ENCODE measurements at regions not wholly inside any gene's neighbourhood (a gene's known extent, or its start where the extent isn't known, plus 50 kb on each side); places are given as distances from the start of the nearest gene placed in this dataset.
"Not testable (repeated sequence)": the region's sequence is repeated elsewhere in the genome, so short reads cannot be mapped to it uniquely, and the experiment has no call there.

GRCh38 chr6:40882323-40882997 lies 156.6 kb downstream of the UNC5CL start:
- DNase-seq (ENCODE audit: low spot score): no peak

- no peak for DNase-seq (ENCODE audit: low spot score)
Observed at GRCh38 chr6:40881501-40881900, 157.5 kb downstream of the UNC5CL start.

GRCh38 chr6:40880906-40881305 lies 158.1 kb downstream of the UNC5CL start:
- no peak for DNase-seq (ENCODE audit: low spot score)

DNA sequence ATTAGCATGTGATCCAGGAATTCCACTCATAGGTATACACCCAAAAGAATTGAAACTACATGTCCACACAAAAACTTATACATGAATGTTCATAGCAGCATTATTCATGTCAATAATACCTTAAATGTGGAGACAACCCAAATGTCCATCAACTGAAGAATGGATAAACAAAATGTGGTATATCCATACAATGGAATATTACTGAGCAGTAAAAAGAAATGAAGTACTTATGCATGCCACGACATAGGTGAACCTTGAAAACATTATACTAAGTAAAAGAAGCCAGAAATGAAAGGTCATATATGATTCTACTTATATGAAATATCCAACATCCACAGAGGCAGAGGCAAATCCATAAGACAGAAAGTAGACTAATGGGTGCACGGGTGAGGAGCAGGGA lies 159.9 kb downstream of the UNC5CL start:
- no peak for DNase-seq (ENCODE audit: low spot score)

DNA sequence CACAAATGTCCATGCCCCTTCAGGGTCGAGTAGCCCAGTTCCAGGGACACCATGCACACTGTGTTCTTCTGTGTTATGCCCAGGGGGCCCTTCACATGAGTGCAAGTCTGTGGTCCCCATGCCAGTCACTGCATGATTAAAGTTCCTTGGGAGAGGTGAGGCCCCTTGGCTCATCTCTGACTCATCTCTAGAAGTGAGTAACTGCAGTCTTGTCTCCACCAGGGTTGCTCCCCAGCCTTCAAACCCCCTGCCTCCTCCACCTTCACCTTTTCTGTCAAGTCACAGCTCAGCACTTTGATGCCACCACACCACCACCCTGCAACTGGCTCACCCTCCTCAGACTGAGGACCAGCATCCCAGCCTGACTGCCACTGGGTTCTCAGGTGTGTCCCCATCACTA lies 161.7 kb downstream of the UNC5CL start:
- DNase-seq (ENCODE audit: low spot score): no peak

DNA sequence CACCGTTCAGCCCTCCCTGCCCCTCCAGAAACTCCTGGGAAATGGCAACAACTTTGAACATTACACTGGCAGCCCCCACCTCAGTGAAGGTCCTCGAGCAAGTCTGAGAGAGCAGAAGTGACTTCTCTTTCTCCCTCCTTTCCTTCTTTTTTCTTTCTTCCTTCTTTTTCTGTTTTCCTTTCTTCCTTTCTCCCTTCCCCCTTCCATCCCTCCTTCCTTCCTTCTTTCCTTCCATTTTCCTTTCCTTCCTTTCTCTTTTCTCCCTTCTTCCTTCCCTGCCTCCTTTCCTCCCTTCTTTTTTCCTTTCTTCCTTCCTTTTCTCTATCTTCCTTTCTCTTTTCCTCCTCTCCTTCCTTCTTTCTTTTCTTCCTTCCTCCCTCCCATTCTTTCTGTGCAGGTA lies 162.7 kb downstream of the UNC5CL start:
- DNase-seq (ENCODE audit: low spot score): no peak

DNA sequence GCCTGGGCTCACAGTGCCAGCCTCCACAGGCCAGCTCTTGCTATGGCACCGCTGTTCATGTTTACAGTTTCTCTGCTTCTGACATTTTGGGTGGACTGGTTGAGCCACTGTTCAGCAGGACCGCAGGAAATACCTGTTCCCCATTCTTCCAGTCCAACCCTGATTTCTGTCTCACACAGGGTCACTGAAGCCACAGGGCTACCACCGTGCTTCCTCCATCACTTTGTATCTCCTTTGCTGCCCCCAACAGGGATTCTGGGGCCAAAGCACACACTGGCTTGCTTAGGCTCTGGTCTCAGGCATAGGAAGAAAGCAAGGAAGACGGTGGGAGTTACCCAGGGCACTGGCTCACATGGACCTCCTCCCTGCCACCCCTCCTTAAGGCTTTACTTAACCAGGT lies 164.5 kb downstream of the UNC5CL start:
- DNase-seq (ENCODE audit: low spot score): peak; percentile 23

- DNase-seq (ENCODE audit: low spot score): no peak
Observed at GRCh38 chr6:40871424-40871823, 167.6 kb downstream of the UNC5CL start.

DNA sequence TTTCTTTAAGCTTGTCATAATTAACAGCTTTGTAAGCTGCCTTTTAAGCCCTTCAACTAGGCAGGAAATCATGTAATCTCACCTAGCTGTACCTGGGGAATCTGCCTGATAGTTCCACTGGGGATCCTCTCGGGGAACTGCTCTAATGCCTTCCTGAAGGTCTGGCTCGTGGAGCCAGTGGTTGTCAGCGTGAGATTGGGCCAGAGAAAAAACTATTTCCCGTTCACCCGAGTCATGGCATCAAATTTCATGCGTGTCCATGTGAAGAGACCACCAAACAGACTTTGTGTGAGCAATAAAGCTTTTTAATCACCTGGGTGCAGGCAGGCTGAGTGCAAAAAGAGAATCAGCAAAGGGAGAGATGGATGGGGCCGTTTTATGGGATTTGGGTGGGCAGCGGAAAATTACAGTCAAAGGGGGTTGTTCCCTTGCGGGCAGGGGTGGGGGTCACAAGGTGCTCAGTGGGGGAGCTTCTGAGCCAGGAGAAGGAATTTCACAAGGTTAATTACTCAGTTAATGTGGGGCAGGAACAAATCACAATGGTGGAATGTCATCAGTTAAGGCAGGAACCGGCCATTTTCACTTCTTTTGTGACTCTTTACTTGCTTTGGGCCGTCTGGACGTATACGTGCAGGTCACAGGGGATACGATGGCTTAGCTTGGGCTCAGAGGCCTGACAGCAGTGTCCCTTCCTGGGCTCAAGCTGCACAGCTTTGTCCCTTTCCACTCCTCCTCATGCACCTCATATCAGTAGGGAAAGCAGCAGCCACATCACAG lies 170.7 kb downstream of the UNC5CL start:
- DNase-seq (ENCODE audit: low spot score): not testable (repeated sequence)

- DNase-seq (ENCODE audit: low spot score): not testable (repeated sequence)
Observed at GRCh38 chr6:40867527-40867926, 171.5 kb downstream of the UNC5CL start.

GRCh38 chr6:40865259-40865658 lies 173.8 kb downstream of the UNC5CL start:
- DNase-seq (ENCODE audit: low spot score): not testable (repeated sequence)

DNA sequence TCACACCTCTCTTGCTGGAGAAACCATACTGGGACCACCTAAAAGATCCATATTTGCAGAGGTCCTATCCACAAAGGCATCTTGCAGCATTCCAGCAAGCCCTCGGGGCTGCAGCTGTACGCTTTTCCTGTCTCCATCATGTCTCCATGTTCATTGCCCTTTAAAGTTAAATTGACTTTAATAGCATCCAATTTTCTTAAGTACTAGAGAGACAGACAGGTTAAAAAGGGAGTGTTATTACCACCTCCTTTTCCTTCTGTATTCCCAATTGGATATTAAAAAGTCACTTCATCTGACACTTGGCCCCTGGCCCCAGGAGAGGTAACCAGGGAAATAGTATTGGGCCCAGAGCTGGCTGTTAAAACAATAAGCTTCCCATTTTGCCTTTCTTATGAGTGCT lies 178.6 kb downstream of the UNC5CL start:
- no peak for DNase-seq (ENCODE audit: low spot score)

GRCh38 chr6:40856271-40856670 lies 182.8 kb downstream of the UNC5CL start:
- no peak for DNase-seq (ENCODE audit: low spot score)

- no peak for DNase-seq (ENCODE audit: low spot score)
Observed at GRCh38 chr6:40855168-40855880, 183.7 kb downstream of the UNC5CL start.

DNA sequence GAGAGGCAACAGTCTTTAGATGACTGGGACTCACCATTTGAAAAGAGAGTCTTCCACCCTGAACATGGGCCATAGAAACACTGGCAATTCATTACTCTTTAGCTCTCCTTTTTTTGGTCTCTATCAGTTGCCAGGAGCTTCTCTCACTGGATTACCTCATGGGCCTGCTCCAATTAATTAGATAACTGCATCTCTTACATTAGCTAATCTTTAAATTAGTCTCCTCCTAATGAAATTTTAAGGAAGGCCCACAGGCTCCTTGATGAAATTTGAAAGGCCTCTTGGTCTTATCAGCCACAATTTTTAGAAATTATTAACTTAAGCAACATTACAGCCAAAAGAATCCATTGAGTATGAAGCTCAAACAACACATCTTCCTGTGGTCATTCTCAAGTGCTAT lies 184.4 kb downstream of the UNC5CL start:
- DNase-seq (ENCODE audit: low spot score): no peak

DNA sequence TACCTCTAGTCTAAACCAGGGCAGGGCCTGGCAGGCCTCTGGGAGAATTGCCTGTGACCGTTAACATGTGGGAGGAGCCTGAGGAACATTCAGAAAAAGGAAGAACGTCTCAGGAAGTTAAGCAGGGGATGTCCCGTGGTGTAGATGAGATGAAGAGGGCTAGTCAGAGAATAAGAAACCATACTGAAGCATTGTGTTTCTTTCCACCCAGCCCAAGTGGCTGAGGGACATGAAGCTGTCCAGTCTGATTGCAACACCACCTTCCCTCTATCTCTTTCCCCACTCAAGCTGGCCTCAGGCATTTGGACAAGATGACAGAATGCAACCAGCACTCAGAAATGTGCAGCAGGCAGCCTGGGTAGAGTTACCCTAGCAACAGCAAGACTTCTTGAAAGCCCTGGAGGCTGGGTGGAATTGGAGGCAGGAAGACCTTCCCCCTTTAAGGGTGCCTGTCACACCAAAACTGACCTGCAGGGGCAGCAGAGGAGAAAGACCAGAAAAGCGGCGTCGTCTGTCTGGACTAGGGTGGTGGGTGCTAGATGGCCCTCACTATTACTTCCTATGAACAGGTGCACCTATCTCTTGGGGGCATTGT lies 186.1 kb downstream of the UNC5CL start:
- DNase-seq (ENCODE audit: low spot score): no peak

DNA sequence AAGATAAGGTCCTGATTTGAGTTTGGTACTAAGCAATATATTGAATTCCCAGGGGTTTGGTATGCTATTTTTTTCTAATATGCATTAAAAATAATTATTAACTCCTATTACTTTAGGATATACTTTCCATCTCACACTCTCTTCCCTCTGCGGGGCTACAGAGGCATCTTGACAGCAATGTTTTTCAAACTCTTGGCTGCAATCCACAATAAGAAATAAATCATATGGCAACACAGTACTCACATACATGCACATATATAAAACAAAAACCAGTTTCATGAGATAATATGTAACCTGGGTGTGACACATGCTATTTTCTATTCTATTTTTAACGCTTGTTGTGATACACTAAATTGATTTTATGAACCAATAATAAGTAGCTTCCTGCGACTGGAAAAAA lies 189.5 kb downstream of the UNC5CL start:
- no peak for DNase-seq (ENCODE audit: low spot score)

DNA sequence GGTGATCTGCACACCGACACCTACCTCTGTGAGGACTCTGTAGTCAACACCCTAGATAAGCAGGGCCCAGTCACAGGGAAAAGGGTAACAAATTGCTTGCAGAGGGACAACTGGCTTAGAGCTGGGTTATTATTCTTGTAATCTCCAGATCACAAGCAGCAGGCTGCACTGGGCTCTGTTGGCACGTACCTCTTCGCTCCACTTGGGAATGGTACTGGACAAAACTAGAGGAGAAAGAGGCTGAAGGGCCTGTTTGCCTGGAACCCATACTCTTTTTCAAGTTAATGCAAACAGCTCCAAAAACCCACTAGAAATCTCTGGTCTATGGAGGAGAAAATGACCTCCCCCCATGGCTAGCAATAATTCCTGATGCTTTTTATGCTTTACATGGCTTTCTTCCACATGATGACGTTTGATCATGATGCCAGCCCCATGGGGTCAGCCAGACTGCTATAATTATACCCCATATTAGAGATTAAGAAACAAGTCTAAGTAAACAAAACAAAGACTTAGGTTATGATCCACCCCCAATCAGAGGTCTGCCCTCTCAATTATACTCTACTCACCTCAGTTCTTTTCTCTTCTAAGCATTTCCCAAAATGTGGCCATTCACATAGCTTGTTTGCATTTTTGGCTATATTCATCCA lies 190.0 kb downstream of the UNC5CL start:
- DNase-seq (ENCODE audit: low spot score): no peak

DNA sequence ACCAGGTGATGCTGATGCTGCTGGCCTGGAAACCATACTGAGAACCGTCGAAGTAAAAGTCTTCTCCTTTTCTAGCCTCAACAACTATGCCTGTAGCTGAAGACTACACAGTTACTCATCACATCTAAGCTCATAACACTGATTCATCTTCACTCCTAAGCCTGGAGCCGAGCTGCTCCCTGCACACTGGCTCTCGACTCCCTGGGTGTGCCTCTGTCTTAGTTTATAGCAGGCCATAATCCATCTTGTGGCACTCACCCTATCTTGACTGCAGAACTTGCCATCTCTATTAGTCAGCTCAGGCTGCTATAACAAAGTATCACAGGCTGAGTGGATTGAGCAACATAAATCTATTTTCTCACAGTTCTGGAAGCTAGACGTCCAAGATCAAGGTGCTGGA lies 191.0 kb downstream of the UNC5CL start:
- DNase-seq (ENCODE audit: low spot score): no peak

DNA sequence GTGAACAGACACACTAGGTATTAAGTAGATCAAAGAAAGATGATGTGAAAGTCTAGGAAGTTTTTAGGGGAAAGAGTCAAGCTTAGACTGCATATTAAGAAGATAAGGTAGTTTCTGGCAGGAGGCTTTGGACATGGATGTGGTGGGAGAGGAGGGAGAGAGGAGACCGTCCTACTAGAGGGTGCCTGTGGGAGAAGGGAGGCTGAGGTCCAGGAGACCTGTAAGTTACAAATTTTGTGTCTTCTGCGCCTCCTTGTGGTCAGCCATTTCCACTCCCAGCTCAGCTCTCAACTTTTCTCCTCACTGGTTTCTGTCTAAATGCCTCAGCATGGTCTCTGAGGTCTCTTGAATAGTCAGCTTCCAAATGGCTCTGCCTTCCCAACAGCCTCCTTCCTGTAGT lies 193.5 kb downstream of the UNC5CL start:
- no peak for DNase-seq (ENCODE audit: low spot score)

GRCh38 chr6:40844246-40844645 lies 194.8 kb downstream of the UNC5CL start:
- DNase-seq (ENCODE audit: low spot score): no peak

- DNase-seq (ENCODE audit: low spot score): no peak
Observed at GRCh38 chr6:40841721-40842120, 197.3 kb downstream of the UNC5CL start.

All from pons (tissue), 1 donor.